Esophagus muscularis mucosa (tissue), 3 donors: ENCODE measurements at regions not wholly inside any gene's neighbourhood (a gene's known extent, or its start where the extent isn't known, plus 50 kb on each side); places are given as distances from the start of the nearest gene placed in this dataset.

Experiments used
- EP300 ChIP-seq: sonication (generic); formaldehyde crosslinking; IDR thresholded peaks from one replicate; pipeline ENCODE4 v1.6.1; 2017; ENCODE audit warnings: antibody characterized with exemption
- POLR2AphosphoS5 ChIP-seq, 2 donors: sonication (generic); formaldehyde crosslinking; IDR thresholded peaks; one replicate each; pipeline ENCODE4 v1.6.1; 2017; ENCODE audit warnings: antibody characterized with exemption in 2 of 2

DNA sequence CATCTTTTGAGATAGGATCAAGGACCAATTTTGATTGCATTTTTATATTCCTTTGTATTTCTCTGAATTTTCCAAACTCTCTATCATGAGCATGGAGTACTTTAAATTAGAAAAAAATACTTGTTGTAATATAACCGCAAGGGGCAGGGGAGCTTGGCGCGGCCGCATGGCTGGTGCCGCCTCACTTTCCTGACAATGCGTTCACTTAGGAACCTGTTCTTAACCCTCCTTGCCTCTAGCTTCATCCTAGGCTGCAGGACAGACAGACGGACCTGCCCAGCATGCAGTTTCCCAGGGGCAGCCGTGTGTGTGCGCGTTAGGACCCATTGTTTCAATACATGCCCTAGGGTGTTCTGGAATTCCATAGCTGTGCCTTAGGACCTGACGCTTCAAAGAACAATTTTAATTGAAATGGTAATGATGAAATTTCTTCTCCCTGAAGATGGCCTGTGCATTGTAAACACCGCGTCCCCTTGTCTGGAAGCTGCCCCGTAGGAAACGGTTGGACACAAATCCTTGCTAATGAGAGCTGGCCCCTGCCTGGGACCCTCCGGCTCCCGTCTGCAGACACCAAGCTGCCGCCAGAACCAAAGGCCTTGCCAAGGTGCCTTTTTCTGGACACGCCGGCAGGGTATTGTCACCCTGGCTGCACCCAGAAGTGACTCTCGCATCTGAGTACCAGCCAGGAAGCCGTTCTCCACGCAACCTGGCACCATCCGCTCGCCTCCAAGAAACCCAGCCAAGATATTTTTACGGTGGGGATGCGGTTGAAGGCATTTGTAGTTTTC lies 466.4 kb downstream of the NPHP4 start:
- TF ChIP-seq POLR2AphosphoS5 (IDR thresholded peaks at IDR 0.05) (no peak), EP300 (no peak)
